GM12878 (cell line): ENCODE measurements at regions not wholly inside any gene's neighbourhood (a gene's known extent, or its start where the extent isn't known, plus 50 kb on each side); places are given as distances from the start of the nearest gene placed in this dataset.
A peak's percentile ranks its signal among the peaks of the same experiment; 100 is the strongest.
"Not testable (repeated sequence)": the region's sequence is repeated elsewhere in the genome, so short reads cannot be mapped to it uniquely, and the experiment has no call there.

Source experiments
- ATAC-seq: fragments of 200-7000 bp; cut with Tn5 transposase; 3 replicates; pipeline ENCODE4 v1.9.1; 2020; ENCODE audit warnings: mild to moderate bottlenecking, moderate library complexity
- BruUV-seq: library from RNA; stranded (reverse); fragments of 400-500 nt; replicated peaks from 2 replicates; lab custom pipeline; 2021; lab: Mats Ljungman, UMichigan
- CTCF ChIA-PET: fragments of 300-600 bp; sonication (Branson Sonifier 250); formaldehyde crosslinking; extraction: SDS; loops from one replicate; lab custom pipeline; 2021; ENCODE audit warnings: inconsistent platforms; lab: Yijun Ruan, JAX
- POLR2A ChIA-PET: fragments of 350-600 bp; formaldehyde crosslinking; extraction: SDS; loops from one replicate; lab custom pipeline; 2021; ENCODE audit warnings: inconsistent platforms; lab: Charles Lee
- RAD21 ChIA-PET: fragments of 300-600 bp; sonication (Branson Sonifier 250); formaldehyde crosslinking; loops from one replicate; lab custom pipeline; 2023; ENCODE audit warnings: antibody characterized with exemption; ENCODE audit not compliant: unreplicated experiment; lab: Charles Lee
- SMC1A ChIA-PET: fragments of 300-600 bp; sonication (Branson Sonifier 250); formaldehyde crosslinking; loops from one replicate; lab custom pipeline; 2023; ENCODE audit not compliant: unreplicated experiment, uncharacterized antibody; lab: Charles Lee
- DNase-seq: peaks from one replicate; pipeline ENCODE4 v3.0.0-alpha.2; 2011; ENCODE audit warnings: low read depth, low spot score
- FAIRE-seq: peaks from 3 replicates; lab custom pipeline; 2011; peaks lifted over from hg19 to GRCh38; lab: Jason Lieb, UNC
- H2AFZ ChIP-seq: 2 replicates; pipeline ENCODE4 v1.6.0; 2011; ENCODE audit warnings: low read depth, low read length, control low read depth; ENCODE audit not compliant: control insufficient read depth
- H3K27ac ChIP-seq: 2 replicates; pipeline ENCODE4 v1.5.1; 2011; ENCODE audit warnings: control low read depth; ENCODE audit not compliant: control insufficient read depth, insufficient read depth
- H3K27me3 ChIP-seq, 2 experiments: replicated peaks in 1 of 2; 2 replicates each; pipeline versions ENCODE4 v1.6.0 to v1.6.1; 2011; ENCODE audit warnings: low read length in 1 of 2; ENCODE audit not compliant: control insufficient read depth in 2 of 2, insufficient read depth in 2 of 2
- H3K36me3 ChIP-seq, 2 experiments: 2 replicates each; pipeline ENCODE4 v1.5.1; 2011; ENCODE audit warnings: low read length in 1 of 2; ENCODE audit not compliant: control insufficient read depth in 2 of 2, insufficient read depth in 2 of 2
- H3K4me1 ChIP-seq: 2 replicates; pipeline ENCODE4 v1.6.1; 2011; ENCODE audit warnings: mild to moderate bottlenecking, low read length, moderate library complexity, mixed read lengths; ENCODE audit not compliant: control insufficient read depth, insufficient read depth
- H3K4me2 ChIP-seq: 2 replicates; pipeline ENCODE4 v1.6.0; 2011; ENCODE audit warnings: control low read depth; ENCODE audit not compliant: control insufficient read depth, insufficient read depth
- H3K4me3 ChIP-seq: fragments of 200-600 bp; sonication (generic); 2 replicates; pipeline ENCODE4 v1.5.1; 2016
- H3K79me2 ChIP-seq: 2 replicates; pipeline ENCODE4 v1.6.0; 2011; ENCODE audit warnings: low read length; ENCODE audit not compliant: control insufficient read depth, insufficient read depth
- H3K9ac ChIP-seq: 2 replicates; pipeline ENCODE4 v1.8.0; 2011; ENCODE audit warnings: low read length, control low read depth, mixed read lengths; ENCODE audit not compliant: control insufficient read depth, insufficient read depth
- H3K9me3 ChIP-seq: replicated peaks from 3 replicates; pipeline ENCODE4 v1.5.1; 2011; ENCODE audit warnings: mild to moderate bottlenecking, low read length; ENCODE audit not compliant: control insufficient read depth, insufficient read depth
- H4K20me1 ChIP-seq: 2 replicates; pipeline ENCODE4 v1.6.0; 2011; ENCODE audit not compliant: control insufficient read depth, insufficient read depth
- WGBS: methylation state at CpG from one replicate; pipeline ENCODE4 v1.1.6; 2016; ENCODE audit warnings: low lambda C conversion rate; ENCODE audit not compliant: insufficient replicate concordance, insufficient coverage; ENCODE audit errors: missing lambda C conversion rate; 5-methylcytosine and 5-hydroxymethylcytosine counted together
- in situ Hi-C: fragments of 300-500 bp; cut with MboI; formaldehyde crosslinking; loops from 9 replicates; pipeline ENCODE4 v1.14.3; 2018; ENCODE audit warnings: mixed read lengths
- intact Hi-C: fragments of 100-400 bp; cut with micrococcal nuclease; formaldehyde crosslinking; loops from one replicate; pipeline ENCODE4 v1.14.2; 2022; ENCODE audit not compliant: unreplicated experiment

GRCh38 chr2:87639801-87640440 is 108.0 kb upstream of the PLGLB2 start:
- DNase-seq, CTCF ChIA-PET, H3K4me2 ChIP-seq, H3K9ac ChIP-seq, H3K4me3 ChIP-seq, H3K36me3 ChIP-seq, H3K27ac ChIP-seq, POLR2A ChIA-PET, H4K20me1 ChIP-seq, H2AFZ ChIP-seq, SMC1A ChIA-PET, BruUV-seq, in situ Hi-C loops, RAD21 ChIA-PET, H3K27me3 ChIP-seq, H3K4me1 ChIP-seq, H3K79me2 ChIP-seq, H3K9me3 ChIP-seq, FAIRE-seq, ATAC-seq, intact Hi-C loops: not testable (repeated sequence)
- 62% methylated on average over 10 of the region's 15 CpGs for WGBS

DNA sequence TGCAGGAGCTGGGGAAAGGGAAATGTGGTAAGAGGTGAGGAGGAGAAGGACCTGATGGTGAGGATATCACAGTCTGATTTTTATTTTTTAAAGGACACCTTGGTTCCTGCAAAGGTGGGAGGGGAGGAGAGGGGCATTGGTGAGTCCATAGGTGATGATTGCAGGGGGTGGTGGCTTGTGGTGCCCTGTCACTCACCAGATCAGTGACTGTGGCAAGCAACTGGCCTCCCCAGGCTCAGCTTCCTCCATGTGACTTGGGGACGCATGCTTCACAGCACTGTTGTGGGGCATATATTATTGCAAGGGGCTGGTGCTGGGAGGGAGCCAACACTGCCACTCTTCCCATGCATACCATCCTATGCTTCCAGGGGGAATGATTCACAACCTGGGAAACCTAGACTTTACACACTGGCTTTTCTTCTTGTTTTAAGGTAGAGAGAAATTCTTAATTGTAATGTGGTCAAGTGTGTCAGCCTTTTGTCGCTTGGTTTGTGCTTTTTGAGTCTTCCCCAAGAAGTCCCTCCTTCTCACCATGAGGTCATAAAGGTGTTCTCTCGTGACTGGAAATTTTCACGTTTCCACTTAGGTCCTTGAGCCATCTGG is 106.8 kb upstream of the PLGLB2 start:
- H3K9me3 ChIP-seq, H3K27me3 ChIP-seq, H2AFZ ChIP-seq, H3K9ac ChIP-seq, POLR2A ChIA-PET, RAD21 ChIA-PET, H4K20me1 ChIP-seq, H3K4me2 ChIP-seq, in situ Hi-C loops, H3K79me2 ChIP-seq, intact Hi-C loops, CTCF ChIA-PET, H3K4me3 ChIP-seq, H3K36me3 ChIP-seq, FAIRE-seq, BruUV-seq, DNase-seq, SMC1A ChIA-PET, H3K4me1 ChIP-seq, H3K27ac ChIP-seq: not testable (repeated sequence)
- 33% methylated on average over 4 of the region's 4 CpGs for WGBS
- peak; percentile 26; the same call in 1 of the 3 replicates for ATAC-seq

- H2AFZ ChIP-seq, FAIRE-seq, H3K36me3 ChIP-seq, H3K9me3 ChIP-seq, SMC1A ChIA-PET, POLR2A ChIA-PET, in situ Hi-C loops, H3K27me3 ChIP-seq, intact Hi-C loops, H4K20me1 ChIP-seq, H3K4me1 ChIP-seq, CTCF ChIA-PET, DNase-seq, ATAC-seq, H3K9ac ChIP-seq, BruUV-seq, H3K4me2 ChIP-seq, H3K4me3 ChIP-seq, RAD21 ChIA-PET, H3K27ac ChIP-seq, H3K79me2 ChIP-seq: not testable (repeated sequence)
- WGBS: 52% methylated on average over 2 of the region's 4 CpGs
Observed at GRCh38 chr2:87643165-87643564, 104.7 kb upstream of the PLGLB2 start.

DNA sequence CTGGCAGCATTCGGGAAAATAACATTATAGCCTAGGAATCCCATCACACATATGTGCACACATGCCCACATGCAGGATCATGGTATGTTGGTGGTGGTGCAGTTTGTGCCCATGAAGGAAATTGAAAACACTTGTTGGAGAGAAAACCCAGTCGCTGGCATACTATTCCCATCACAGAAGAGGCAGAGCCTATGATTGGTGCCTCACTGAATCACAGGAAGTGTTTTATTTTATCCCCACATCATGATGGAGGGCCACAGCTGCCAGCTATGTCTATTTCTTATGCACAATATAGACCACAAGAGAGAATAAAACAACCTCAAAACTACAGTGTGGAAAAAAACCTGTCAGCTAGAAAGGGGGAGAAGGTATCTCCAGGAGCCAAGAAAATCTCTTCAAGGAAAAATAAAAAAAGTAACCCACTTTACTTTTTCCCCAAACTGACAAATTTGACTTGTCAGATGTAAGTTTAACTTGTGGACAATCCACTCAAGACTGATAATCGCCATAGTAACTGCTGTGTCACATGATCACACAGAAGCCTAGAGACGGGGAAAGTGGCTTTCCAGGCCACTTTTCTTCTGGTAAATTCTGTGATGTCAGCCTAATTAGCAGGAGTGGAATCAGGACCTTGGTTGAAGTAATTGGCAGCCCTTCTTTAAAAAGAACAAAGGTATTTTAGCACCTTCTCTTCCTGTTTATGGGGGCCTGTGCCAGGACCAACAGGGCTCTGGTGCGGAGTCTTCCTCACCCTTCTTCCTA is 100.0 kb upstream of the PLGLB2 start:
- H3K9ac ChIP-seq, H3K79me2 ChIP-seq, BruUV-seq, CTCF ChIA-PET, in situ Hi-C loops, H3K4me1 ChIP-seq, H4K20me1 ChIP-seq, H3K36me3 ChIP-seq, H3K4me3 ChIP-seq, ATAC-seq, H3K27me3 ChIP-seq, POLR2A ChIA-PET, H2AFZ ChIP-seq, H3K4me2 ChIP-seq, SMC1A ChIA-PET, H3K27ac ChIP-seq, intact Hi-C loops, H3K9me3 ChIP-seq, DNase-seq, RAD21 ChIA-PET: not testable (repeated sequence)
- 48% methylated on average over 2 of the region's 5 CpGs for WGBS
- peak; percentile 13 for FAIRE-seq
